ENCODE measurements at regions not wholly inside any gene's neighbourhood (a gene's known extent, or its start where the extent isn't known, plus 50 kb on each side); places are given as distances from the start of the nearest gene placed in this dataset.

DNA sequence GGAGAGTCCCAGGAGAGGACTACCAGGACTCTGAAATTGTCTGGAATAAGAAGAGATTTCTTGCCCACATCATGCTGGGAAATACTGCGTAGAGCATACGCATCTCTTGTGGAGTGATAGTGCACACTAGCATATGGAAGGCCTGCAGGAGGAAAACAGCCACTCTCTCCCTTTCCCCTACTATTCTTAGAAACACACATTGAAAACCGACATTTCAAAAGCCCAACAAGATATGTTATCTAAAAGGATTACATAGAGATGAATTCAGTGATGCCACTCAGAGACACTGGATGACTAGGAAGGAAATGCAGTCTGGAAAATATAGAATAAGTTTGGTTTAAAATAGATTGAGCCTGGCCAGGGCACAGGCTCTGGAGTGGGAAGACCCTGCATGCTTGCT, 388.7 kb upstream of the NBEA start:
- no peak for DNase-seq (ENCODE audit: low read depth)

DNA sequence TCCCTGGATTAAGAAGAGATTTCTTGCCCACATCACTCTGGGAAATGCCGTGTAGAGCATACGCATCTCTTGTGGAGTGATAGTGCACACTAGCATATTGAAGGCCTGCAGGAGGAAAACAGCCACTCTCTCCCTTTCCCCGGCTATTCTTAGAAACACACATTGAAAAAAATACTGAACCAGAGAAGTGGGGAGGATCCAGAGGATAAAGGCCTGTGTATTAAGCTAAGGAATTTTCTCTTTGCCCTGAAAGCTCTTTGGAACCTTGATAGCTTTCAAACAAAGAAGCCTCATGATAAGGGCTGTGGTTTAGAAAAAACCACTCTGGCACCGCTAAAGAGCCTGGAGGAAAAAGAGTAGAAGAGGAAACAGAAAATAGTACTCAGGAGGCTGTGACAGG, 386.1 kb upstream of the NBEA start:
- DNase-seq (ENCODE audit: low read depth) = no peak

GRCh38 chr13:34561033-34561432, 381.0 kb upstream of the NBEA start:
- no peak for DNase-seq (ENCODE audit: low read depth)

DNA sequence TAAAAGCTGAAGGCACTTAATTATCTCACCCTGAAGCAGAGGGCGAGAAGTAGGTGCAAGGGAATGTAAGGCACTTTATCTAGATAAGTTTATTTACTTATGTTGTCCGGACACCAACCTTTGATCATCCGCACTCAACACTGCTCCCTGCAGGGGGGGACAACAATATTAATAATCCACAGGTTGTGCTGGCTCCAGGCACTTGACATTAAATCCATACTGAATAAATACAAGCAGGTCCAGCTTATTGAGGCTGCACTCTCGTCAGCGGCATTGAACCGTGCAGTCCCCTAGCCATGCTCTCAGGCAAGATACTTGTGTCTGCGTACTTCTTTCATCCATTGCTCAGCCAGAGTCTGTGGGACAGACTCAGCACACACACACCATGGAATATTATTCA, 374.5 kb upstream of the NBEA start:
- DNase-seq (ENCODE audit: low read depth) = no peak

- no peak for DNase-seq (ENCODE audit: low read depth)
Observed at GRCh38 chr13:34570698-34571353, 371.2 kb upstream of the NBEA start.

DNA sequence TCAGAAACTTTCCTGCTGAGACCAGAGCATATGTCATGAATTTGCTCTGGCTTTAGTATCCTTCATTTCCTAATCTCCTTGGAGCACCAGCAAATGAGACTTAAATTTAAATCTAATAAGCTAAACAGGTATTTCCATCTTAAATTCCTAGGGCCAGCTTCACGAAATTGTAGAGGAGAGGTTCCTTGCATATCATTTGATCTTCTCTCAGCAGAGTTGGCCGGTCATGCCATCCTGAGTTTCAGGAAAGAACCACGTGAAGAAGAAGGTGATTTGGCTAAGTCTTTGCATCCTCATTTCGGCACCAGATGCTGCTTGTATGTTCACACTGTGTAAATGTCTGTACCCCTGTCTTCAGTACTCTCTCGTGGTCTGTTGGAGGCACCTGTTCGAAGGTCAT, 370.4 kb upstream of the NBEA start:
- no peak for DNase-seq (ENCODE audit: low read depth)

- DNase-seq (ENCODE audit: low read depth) = no peak
Observed at GRCh38 chr13:34577051-34577450, 365.0 kb upstream of the NBEA start.

- DNase-seq (ENCODE audit: low read depth) = no peak
Observed at GRCh38 chr13:34578471-34578870, 363.6 kb upstream of the NBEA start.

DNA sequence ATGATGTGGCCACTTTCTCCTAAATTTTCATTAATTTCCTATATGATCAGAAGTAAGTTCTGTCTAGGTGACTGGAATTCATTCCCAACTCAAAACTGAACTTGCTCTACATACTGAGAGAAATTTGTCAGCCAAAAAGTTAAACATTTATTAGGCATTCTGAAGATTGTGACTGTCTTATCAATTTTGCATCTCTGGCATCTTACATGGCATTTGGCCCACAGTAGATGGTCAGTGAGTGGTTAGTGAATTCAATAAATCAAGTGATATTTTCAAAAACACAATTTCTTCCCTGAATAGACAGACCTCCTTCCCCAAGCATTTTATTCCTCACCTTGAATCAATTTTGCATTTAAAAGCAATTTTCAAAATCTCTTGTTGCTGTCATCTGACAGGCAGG, 363.2 kb upstream of the NBEA start:
- DNase-seq (ENCODE audit: low read depth) = no peak

DNA sequence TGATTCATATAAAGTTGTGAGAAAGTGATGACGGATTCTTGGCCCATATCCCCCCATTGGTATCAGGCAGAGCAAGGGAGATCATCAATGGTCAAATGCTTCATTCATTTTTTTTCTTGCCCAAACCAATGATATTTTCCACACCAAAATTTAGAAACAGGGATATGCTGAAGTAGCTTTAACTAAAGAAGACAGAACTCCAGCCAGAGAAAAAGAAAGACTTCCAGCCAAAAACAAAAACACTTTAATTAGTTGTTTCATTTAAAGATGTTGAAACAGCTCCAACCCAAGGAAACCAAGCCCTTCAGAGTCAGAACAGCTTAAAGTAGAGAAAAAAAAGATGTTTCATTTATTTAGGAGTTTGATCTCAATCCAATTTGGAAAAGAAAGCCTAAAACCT, 358.9 kb upstream of the NBEA start:
- no peak for DNase-seq (ENCODE audit: low read depth)

GRCh38 chr13:34587576-34587975, 354.5 kb upstream of the NBEA start:
- DNase-seq (ENCODE audit: low read depth) = no peak

DNA sequence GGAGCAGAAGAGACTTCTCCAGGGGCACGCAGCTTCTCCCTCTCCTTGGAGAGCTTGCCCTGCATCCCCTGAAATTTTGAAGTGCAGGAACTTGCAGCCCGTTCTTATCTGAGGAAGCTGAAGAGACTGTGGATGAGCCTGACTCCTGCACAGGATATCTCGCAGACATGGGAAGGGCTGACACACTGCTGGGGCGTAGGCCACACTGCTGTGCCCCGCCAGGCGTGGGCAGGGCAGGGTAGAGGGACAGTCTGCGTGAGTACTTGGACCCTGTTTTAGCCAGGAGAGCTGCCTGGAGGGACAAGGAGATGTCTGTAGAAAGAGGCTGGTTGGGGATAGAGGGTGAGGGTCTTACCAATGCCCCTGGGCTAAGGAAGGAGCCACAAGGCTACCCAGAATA, 353.7 kb upstream of the NBEA start:
- DNase-seq (ENCODE audit: low read depth) = no peak

DNA sequence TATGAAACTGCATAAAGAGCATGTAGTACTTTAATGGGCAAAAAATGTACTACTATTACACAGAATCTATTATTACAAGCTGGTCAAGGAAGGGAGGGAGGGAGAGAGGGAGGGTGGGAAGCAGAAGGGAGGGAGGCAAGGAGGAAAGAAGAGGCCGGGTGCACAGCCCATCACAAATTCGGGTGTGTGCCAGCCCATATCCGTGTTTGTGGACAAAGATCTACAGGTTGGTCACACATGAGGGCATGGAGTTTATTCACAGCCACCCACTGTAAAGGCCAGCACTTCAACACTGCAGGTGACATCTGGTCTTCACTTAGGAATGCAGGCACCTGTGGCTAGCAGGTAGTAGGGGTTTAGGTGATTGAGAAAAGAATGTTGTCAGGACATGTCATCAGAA, 352.5 kb upstream of the NBEA start:
- no peak for DNase-seq (ENCODE audit: low read depth)

DNA sequence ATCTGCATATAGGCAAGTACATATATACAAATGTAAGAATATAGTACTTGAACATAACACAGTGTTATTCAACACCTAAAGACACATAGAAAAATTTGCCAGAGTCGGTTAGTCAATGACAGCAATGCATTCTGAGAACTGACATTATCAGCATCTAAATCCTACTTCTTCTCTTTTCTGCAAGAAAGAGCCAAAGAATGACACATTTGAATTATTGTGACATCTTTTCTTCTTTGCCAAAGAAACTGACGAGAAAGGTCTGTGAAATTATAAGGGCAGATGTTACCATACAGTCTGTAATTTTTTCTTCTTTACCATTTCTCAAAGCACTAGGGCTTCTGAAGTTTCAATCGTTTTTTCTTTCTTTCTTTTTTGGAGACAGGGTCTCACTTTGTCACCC, 350.9 kb upstream of the NBEA start:
- DNase-seq (ENCODE audit: low read depth) = no peak

DNA sequence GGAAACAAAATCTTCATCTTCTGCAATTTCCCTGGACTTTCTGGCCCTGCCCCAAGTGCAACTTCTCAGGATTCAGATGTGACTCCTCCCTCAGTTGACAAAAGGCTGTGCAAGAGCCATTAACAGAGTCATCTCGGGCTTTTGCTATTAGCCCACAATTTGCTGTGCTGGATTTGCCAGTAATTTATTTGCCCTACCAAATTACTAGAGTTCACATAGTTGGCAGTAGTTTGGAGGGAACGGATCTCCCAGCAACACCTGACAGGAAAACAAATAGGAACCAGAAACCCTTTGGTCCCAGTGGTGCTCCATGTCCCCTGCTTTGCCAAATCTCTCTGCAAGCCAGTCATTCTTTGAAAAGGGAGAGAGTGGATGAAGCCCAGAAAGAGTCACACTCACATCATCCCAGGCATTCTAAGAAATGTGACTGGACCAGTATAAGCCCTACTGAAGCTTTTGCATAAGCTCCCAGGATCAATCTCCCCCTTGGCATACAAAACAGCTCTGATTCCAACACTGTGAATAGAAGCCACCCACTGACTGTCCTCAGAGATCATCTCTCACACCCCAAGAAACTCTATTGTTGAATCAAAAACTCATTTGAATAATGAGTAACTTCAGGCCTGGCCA, 350.1 kb upstream of the NBEA start:
- no peak for DNase-seq (ENCODE audit: low read depth)

GRCh38 chr13:34593658-34594057, 348.4 kb upstream of the NBEA start:
- DNase-seq (ENCODE audit: low read depth) = no peak

DNA sequence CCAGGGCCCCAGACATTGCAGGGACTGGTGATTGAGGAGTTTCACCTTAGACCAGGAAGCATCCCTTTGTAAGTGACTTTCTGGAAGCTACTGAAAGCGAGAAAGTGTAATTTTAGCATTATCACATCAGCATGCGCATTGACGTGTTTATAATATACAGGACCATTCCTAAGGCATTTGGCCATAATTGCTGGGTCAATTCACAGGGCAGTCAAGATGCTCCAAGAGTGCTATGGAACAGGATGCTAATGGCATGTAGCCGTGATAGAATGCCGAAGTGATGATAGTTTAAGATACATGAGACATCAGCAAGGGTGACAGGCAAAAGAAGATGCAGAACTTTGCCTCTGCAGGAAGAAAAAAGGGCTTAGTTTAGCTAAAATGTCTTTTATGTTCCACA, 347.6 kb upstream of the NBEA start:
- no peak for DNase-seq (ENCODE audit: low read depth)

- DNase-seq (ENCODE audit: low read depth) = no peak
Observed at GRCh38 chr13:34608331-34608730, 333.7 kb upstream of the NBEA start.

- DNase-seq (ENCODE audit: low read depth) = no peak
Observed at GRCh38 chr13:34611671-34612070, 330.4 kb upstream of the NBEA start.

- DNase-seq (ENCODE audit: low read depth) = no peak
Observed at GRCh38 chr13:34617473-34618083, 324.5 kb upstream of the NBEA start.

GRCh38 chr13:34618654-34619053, 323.4 kb upstream of the NBEA start:
- no peak for DNase-seq (ENCODE audit: low read depth)

- DNase-seq (ENCODE audit: low read depth) = no peak
Observed at GRCh38 chr13:34619326-34619725, 322.7 kb upstream of the NBEA start.

DNA sequence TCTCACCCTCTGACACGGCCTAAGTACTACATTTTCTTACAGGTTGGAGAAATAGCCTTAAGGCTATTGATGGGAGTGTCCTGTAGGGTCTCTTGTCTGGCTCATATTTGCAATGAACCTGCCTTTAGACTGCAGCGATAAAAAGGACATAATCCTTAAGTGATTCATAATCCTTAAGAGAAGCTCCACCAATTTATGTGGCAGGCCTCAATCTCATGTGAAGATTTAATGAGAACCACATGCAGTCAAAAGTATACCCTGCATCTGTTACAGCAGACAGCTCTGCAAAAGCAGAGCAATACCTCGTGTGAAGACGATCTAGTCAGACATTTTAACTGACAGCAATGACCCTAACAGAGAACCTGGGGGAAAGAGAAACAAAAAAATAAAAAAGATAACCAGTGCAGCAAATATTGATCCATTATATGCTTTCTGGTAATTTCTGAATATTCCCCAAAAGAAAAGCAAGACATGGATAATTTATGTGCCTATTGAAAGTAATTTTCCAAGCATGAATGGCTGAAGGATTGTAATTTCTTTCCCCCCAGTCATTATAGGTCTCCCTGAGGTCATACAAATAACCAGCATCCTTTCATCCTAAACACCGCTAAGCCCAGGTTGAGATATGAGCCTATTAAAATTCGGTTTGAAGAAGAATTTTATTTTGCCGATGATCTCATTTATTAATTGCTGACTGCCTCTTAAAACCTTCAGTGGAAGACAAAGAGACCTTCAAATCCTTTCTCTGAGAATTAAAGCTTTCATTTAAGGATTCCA, 321.8 kb upstream of the NBEA start:
- no peak for DNase-seq (ENCODE audit: low read depth)

Data from GM04503 (cell line).